H9 (cell line): ENCODE measurements at regions not wholly inside any gene's neighbourhood (a gene's known extent, or its start where the extent isn't known, plus 50 kb on each side); places are given as distances from the start of the nearest gene placed in this dataset.

Experiments
- DNase-seq: peaks from one replicate; pipeline ENCODE4 v3.0.0-alpha.2; 2017
- H2AFZ ChIP-seq: one replicate; pipeline ENCODE4 v1.6.1; 2013; ENCODE audit warnings: mild to moderate bottlenecking, low read length, control low read depth, moderate library complexity
- H2AK5ac ChIP-seq: 2 replicates; pipeline ENCODE4 v1.6.1; 2013; ENCODE audit warnings: low read length, control low read depth, mixed read lengths; ENCODE audit not compliant: insufficient read length
- H2BK120ac ChIP-seq: one replicate; pipeline ENCODE4 v1.6.1; 2013; ENCODE audit warnings: low read depth, mild to moderate bottlenecking, low read length, control low read depth, inconsistent platforms; ENCODE audit not compliant: poor library complexity, severe bottlenecking
- H2BK12ac ChIP-seq: 2 replicates; pipeline ENCODE4 v1.6.1; 2013; ENCODE audit warnings: low read length, control low read depth, mixed read lengths, low read depth; ENCODE audit not compliant: insufficient read length
- H2BK15ac ChIP-seq: 2 replicates; pipeline ENCODE4 v1.6.1; 2013; ENCODE audit warnings: low read depth, low read length, control low read depth
- H2BK20ac ChIP-seq: one replicate; pipeline ENCODE4 v1.6.1; 2013; ENCODE audit warnings: low read depth, mild to moderate bottlenecking, low read length, control low read depth, inconsistent platforms; ENCODE audit not compliant: poor library complexity, severe bottlenecking
- H2BK5ac ChIP-seq: 2 replicates; pipeline ENCODE4 v1.6.1; 2013; ENCODE audit warnings: low read length, control low read depth, mixed read lengths; ENCODE audit not compliant: insufficient read length
- H3K14ac ChIP-seq: 2 replicates; pipeline ENCODE4 v1.6.1; 2013; ENCODE audit warnings: low read length, control low read depth; ENCODE audit not compliant: insufficient read depth
- H3K18ac ChIP-seq: 2 replicates; pipeline ENCODE4 v1.6.1; 2013; ENCODE audit warnings: low read depth, mild to moderate bottlenecking, mixed read lengths, low read length, control low read depth; ENCODE audit not compliant: insufficient read length
- H3K23ac ChIP-seq: 2 replicates; pipeline ENCODE4 v1.6.1; 2013; ENCODE audit warnings: low read length, control low read depth, mixed read lengths, low read depth; ENCODE audit not compliant: insufficient read length
- H3K23me2 ChIP-seq: 2 replicates; pipeline ENCODE4 v1.6.1; 2013; ENCODE audit warnings: low read depth, mild to moderate bottlenecking, mixed read lengths, low read length, control low read depth; ENCODE audit not compliant: insufficient read length, poor library complexity, severe bottlenecking
- H3K27ac ChIP-seq: 2 replicates; pipeline ENCODE4 v1.5.1; 2013; ENCODE audit warnings: low read length, control low read depth, mixed read lengths, low read depth; ENCODE audit not compliant: insufficient read length
- H3K27me3 ChIP-seq: 2 replicates; pipeline ENCODE4 v1.6.1; 2013; ENCODE audit warnings: low read length, control low read depth, inconsistent platforms; ENCODE audit not compliant: insufficient read depth
- H3K4ac ChIP-seq: 2 replicates; pipeline ENCODE4 v1.6.1; 2013; ENCODE audit warnings: low read depth, mild to moderate bottlenecking, control low read depth, inconsistent platforms, low read length, moderate library complexity
- H3K4me1 ChIP-seq: 2 replicates; pipeline ENCODE4 v1.6.1; 2013; ENCODE audit warnings: low read length, control low read depth, inconsistent platforms; ENCODE audit not compliant: insufficient read depth
- H3K4me2 ChIP-seq: 2 replicates; pipeline ENCODE4 v1.6.1; 2013; ENCODE audit warnings: low read length, control low read depth, mixed read lengths; ENCODE audit not compliant: insufficient read length, insufficient read depth
- H3K56ac ChIP-seq: 2 replicates; pipeline ENCODE4 v1.6.1; 2013; ENCODE audit warnings: low read depth, mild to moderate bottlenecking, mixed read lengths, low read length, control low read depth; ENCODE audit not compliant: insufficient read length
- H3K79me1 ChIP-seq: 2 replicates; pipeline ENCODE4 v1.6.1; 2013; ENCODE audit warnings: low read depth, mild to moderate bottlenecking, moderate library complexity, low read length, control low read depth, inconsistent platforms; ENCODE audit not compliant: insufficient read depth, poor library complexity, severe bottlenecking
- H3K79me2 ChIP-seq: 2 replicates; pipeline ENCODE4 v1.6.1; 2013; ENCODE audit warnings: low read length, control low read depth, inconsistent platforms; ENCODE audit not compliant: insufficient read depth
- H3K9ac ChIP-seq: 2 replicates; pipeline ENCODE4 v1.6.1; 2013; ENCODE audit warnings: low read length, control low read depth, mixed read lengths; ENCODE audit not compliant: insufficient read length; ENCODE audit errors: extremely low read depth
- H3K9me3 ChIP-seq: one replicate; pipeline ENCODE4 v1.6.1; 2013; ENCODE audit warnings: low read depth, low read length, inconsistent platforms; ENCODE audit not compliant: control insufficient read depth
- H3T11ph ChIP-seq: one replicate; pipeline ENCODE4 v1.6.1; 2013; ENCODE audit warnings: mild to moderate bottlenecking, low read length, control low read depth, inconsistent platforms
- H4K20me1 ChIP-seq: one replicate; pipeline ENCODE4 v1.6.1; 2013; ENCODE audit not compliant: control insufficient read depth, insufficient read length, insufficient read depth
- H4K5ac ChIP-seq: 2 replicates; pipeline ENCODE4 v1.6.1; 2013; ENCODE audit warnings: low read depth, mild to moderate bottlenecking, mixed read lengths, low read length, control low read depth; ENCODE audit not compliant: insufficient read length
- H4K8ac ChIP-seq: replicated peaks from 2 replicates; pipeline ENCODE4 v1.6.1; 2013; ENCODE audit warnings: low read length, control low read depth, mixed read lengths, low read depth; ENCODE audit not compliant: insufficient read length
- H4K91ac ChIP-seq: 2 replicates; pipeline ENCODE4 v1.6.1; 2013; ENCODE audit warnings: low read depth, mild to moderate bottlenecking, moderate library complexity, mixed read lengths, low read length, control low read depth; ENCODE audit not compliant: insufficient read length
- H3K27ac Mint-ChIP-seq, 3 experiments: 2 replicates in 2 of 3; 3 replicates in 1 of 3; pipeline ENCODE4 v1.8.0; 2020 to 2021; ENCODE audit warnings: mixed read lengths in 3 of 3, mild to moderate bottlenecking in 1 of 3, moderate library complexity in 1 of 3
- H3K27me3 Mint-ChIP-seq: 2 replicates; pipeline ENCODE4 v1.8.0; 2021; ENCODE audit warnings: low read depth, mild to moderate bottlenecking, moderate library complexity, mixed read lengths
- H3K36me3 Mint-ChIP-seq, 3 experiments: 2 replicates in 2 of 3; 3 replicates in 1 of 3; pipeline ENCODE4 v1.8.0; 2020 to 2021; ENCODE audit warnings: low read depth in 3 of 3, mixed read lengths in 3 of 3; ENCODE audit not compliant: insufficient read depth in 1 of 3
- H3K4me1 Mint-ChIP-seq, 2 experiments: 2 replicates each; pipeline ENCODE4 v1.8.0; 2020; ENCODE audit warnings: mixed read lengths in 2 of 2
- H3K4me3 Mint-ChIP-seq, 2 experiments: 2 replicates in 1 of 2; 3 replicates in 1 of 2; pipeline ENCODE4 v1.8.0; 2020 to 2021; ENCODE audit warnings: mild to moderate bottlenecking in 2 of 2, mixed read lengths in 2 of 2, moderate library complexity in 1 of 2
- H3K9me3 Mint-ChIP-seq, 2 experiments: 2 replicates in 1 of 2; 3 replicates in 1 of 2; pipeline ENCODE4 v1.8.0; 2020; ENCODE audit warnings: mild to moderate bottlenecking in 2 of 2, mixed read lengths in 2 of 2, moderate library complexity in 1 of 2
- WGBS: extraction: QIAGEN DNeasy Blood & Tissue Kit; methylation state at CpG from one replicate; pipeline ENCODE4 v1.1.7; 2013; ENCODE audit warnings: missing lambda C conversion rate, low lambda C conversion rate, mixed read lengths; ENCODE audit not compliant: insufficient read length; ENCODE audit errors: extremely low coverage; 5-methylcytosine and 5-hydroxymethylcytosine counted together
- TF ChIP-seq, protein P1 (sequence below): fragments of 200-600 bp; sonication (generic); conservative IDR thresholded peaks from 3 replicates; pipeline ENCODE4 v1.8.0; 2021; ENCODE audit warnings: antibody characterized with exemption, mild to moderate bottlenecking

DNA sequence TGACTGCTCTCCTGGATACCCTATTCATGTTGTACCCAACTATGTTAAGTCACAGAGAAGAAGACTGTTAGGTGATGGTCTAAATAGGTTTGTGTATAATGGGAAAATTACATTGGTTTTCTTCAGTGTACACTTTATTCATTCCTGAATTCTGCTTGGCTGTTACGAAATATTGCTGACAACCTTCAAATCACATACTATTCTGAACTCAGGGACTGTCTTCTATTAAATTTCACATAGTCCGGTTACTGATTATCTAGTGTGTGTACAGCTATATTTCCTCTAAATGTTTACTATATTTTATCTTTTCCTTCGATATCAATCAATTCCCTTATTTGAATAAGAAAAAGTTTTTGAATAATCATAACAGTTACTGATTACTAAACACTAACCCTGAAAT is 1090.3 kb upstream of the CITED2 start:
- H3K18ac ChIP-seq, result no peak overlapping the region
- H2BK120ac ChIP-seq, result no peak overlapping the region
- Mint-ChIP-seq H3K27me3 (no peaks in the 10 kb centered on the region), H3K9me3 (peaks cover 8 to 18% of the 10 kb centered on the region in 2 experiments), H3K4me3 (no peak overlapping the region), H3K27ac (no peak overlapping the region), H3K4me1 (peaks cover 14 to 16% of the 10 kb centered on the region in 2 experiments), H3K36me3 (peaks cover 2 to 24% (median 6%) of the 10 kb centered on the region in 3 experiments; a peak in 6 of 7 replicates)
- H2BK12ac ChIP-seq, result no peak overlapping the region
- no peaks in the 10 kb centered on the region for H3K4me1 ChIP-seq
- H3K14ac ChIP-seq, result no peak overlapping the region
- no peak overlapping the region for H4K8ac ChIP-seq
- H3K23me2 ChIP-seq, result no peaks in the 10 kb centered on the region
- H3K56ac ChIP-seq, result no peak overlapping the region
- H3K9ac ChIP-seq, result no peak overlapping the region
- no peak overlapping the region for H3K23ac ChIP-seq
- no peaks in the 10 kb centered on the region for H4K20me1 ChIP-seq
- WGBS, result no CpG with 5 or more reads among the region's 3 CpGs
- no peak overlapping the region for H3T11ph ChIP-seq
- no peaks in the 10 kb centered on the region for H3K79me1 ChIP-seq
- no peak overlapping the region for H2AFZ ChIP-seq
- no peak overlapping the region for H4K5ac ChIP-seq
- H3K27me3 ChIP-seq, result no peaks in the 10 kb centered on the region
- H2BK5ac ChIP-seq, result no peak overlapping the region
- H3K4ac ChIP-seq, result no peak overlapping the region
- no peak overlapping the region for H2BK15ac ChIP-seq
- no peak overlapping the region for H3K4me2 ChIP-seq
- TF ChIP-seq, protein P1, sequence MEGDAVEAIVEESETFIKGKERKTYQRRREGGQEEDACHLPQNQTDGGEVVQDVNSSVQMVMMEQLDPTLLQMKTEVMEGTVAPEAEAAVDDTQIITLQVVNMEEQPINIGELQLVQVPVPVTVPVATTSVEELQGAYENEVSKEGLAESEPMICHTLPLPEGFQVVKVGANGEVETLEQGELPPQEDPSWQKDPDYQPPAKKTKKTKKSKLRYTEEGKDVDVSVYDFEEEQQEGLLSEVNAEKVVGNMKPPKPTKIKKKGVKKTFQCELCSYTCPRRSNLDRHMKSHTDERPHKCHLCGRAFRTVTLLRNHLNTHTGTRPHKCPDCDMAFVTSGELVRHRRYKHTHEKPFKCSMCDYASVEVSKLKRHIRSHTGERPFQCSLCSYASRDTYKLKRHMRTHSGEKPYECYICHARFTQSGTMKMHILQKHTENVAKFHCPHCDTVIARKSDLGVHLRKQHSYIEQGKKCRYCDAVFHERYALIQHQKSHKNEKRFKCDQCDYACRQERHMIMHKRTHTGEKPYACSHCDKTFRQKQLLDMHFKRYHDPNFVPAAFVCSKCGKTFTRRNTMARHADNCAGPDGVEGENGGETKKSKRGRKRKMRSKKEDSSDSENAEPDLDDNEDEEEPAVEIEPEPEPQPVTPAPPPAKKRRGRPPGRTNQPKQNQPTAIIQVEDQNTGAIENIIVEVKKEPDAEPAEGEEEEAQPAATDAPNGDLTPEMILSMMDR, result no peak
- no peaks in the 10 kb centered on the region for H3K79me2 ChIP-seq
- H3K27ac ChIP-seq, result no peak overlapping the region
- H2BK20ac ChIP-seq, result no peak overlapping the region
- no peak for DNase-seq
- H4K91ac ChIP-seq, result no peak overlapping the region
- H2AK5ac ChIP-seq, result no peak overlapping the region
- H3K9me3 ChIP-seq, result no peaks in the 10 kb centered on the region
